H1 (cell line): ENCODE measurements at regions not wholly inside any gene's neighbourhood (a gene's known extent, or its start where the extent isn't known, plus 50 kb on each side); places are given as distances from the start of the nearest gene placed in this dataset.

Source experiments
- SIRT6 ChIP-seq: IDR thresholded peaks from one replicate; pipeline ENCODE4 v1.7.1; 2012; ENCODE audit warnings: low read length, inconsistent platforms

- no peak for TF ChIP-seq SIRT6
- TF ChIP-seq, all 59 proteins: peak for 0
Measured at GRCh38 chr2:139314059-139314458, 533.9 kb upstream of the NXPH2 start (continued).
